Uterus (tissue), 3 donors: ENCODE measurements at regions not wholly inside any gene's neighbourhood (a gene's known extent, or its start where the extent isn't known, plus 50 kb on each side); places are given as distances from the start of the nearest gene placed in this dataset.

Experiments used
- DNase-seq, 2 donors: peaks; one replicate each; pipeline ENCODE4 v3.0.0-alpha.2; 2019 to 2020
- H3K27ac ChIP-seq, 2 donors: fragments of 200-600 bp; sonication (generic); 1 replicate in 1 of 2; 2 replicates in 1 of 2; pipeline ENCODE4 v1.5.1; 2016 to 2018
- H3K27me3 ChIP-seq, 2 donors: fragments of 200-600 bp; sonication (generic); one replicate each; pipeline ENCODE4 v1.5.1; 2018 to 2019; ENCODE audit warnings: control low read depth in 1 of 2
- H3K36me3 ChIP-seq, 2 donors: fragments of 200-600 bp; sonication (generic); one replicate each; pipeline ENCODE4 v1.5.1; 2019; ENCODE audit warnings: control low read depth in 1 of 2
- H3K4me1 ChIP-seq, 2 donors: fragments of 200-600 bp; sonication (generic); one replicate each; pipeline ENCODE4 v1.5.1; 2018 to 2019; ENCODE audit warnings: control low read depth in 1 of 2
- H3K4me3 ChIP-seq, 2 donors: fragments of 200-600 bp; sonication (generic); 1 replicate in 1 of 2; 2 replicates in 1 of 2; pipeline ENCODE4 v1.5.1; 2018 to 2019; ENCODE audit warnings: mild to moderate bottlenecking in 1 of 2
- H3K9me3 ChIP-seq, 2 donors: fragments of 200-600 bp; sonication (generic); one replicate each; pipeline ENCODE4 v1.5.1; 2019; ENCODE audit warnings: control low read depth in 1 of 2
- CTCF ChIP-seq, 4 experiments: fragments of 200-600 bp in 2 of 4; fragments of 450-650 bp in 2 of 4; sonication (generic) in 2 of 4; IDR thresholded peaks; one replicate each; pipeline ENCODE4 v1.5.1; 2016 to 2019; ENCODE audit warnings: antibody characterized with exemption in 4 of 4, mild to moderate bottlenecking in 2 of 4, moderate library complexity in 1 of 4
- POLR2A ChIP-seq, 2 donors: fragments of 450-650 bp; IDR thresholded peaks; one replicate each; pipeline ENCODE4 v1.6.1; 2016; ENCODE audit warnings: antibody characterized with exemption in 2 of 2, mild to moderate bottlenecking in 1 of 2, moderate library complexity in 1 of 2
- intact Hi-C: fragments of 100-400 bp; cut with DNase I; formaldehyde crosslinking; loops from one replicate; pipeline ENCODE4 v1.15.1; 2023; ENCODE audit warnings: low total_unique reads
- donor health status: DM: yes; HTN: yes; CAD: no.

- Histone ChIP-seq H3K4me1 (no peaks in the 10 kb centered on the region), H3K27ac (no peak overlapping the region), H3K4me3 (no peak overlapping the region), H3K9me3 (no peaks in the 10 kb centered on the region), H3K27me3 (no peaks in the 10 kb centered on the region), H3K36me3 (no peaks in the 10 kb centered on the region)
- intact Hi-C loops = no loop called here
- TF ChIP-seq CTCF (IDR thresholded peaks at IDR 0.05) = no peak
- TF ChIP-seq POLR2A (IDR thresholded peaks at IDR 0.05) = no peak
- DNase-seq = no peak
Observed at GRCh38 chr5:60178101-60178500, 284.6 kb upstream of the PDE4D start.

- TF ChIP-seq POLR2A (IDR thresholded peaks at IDR 0.05) (no peak), CTCF (IDR thresholded peaks at IDR 0.05) (no peak)
- intact Hi-C loops = no loop called here
- Histone ChIP-seq H3K36me3 (no peaks in the 10 kb centered on the region), H3K4me1 (no peaks in the 10 kb centered on the region), H3K27ac (no peak overlapping the region), H3K9me3 (no peaks in the 10 kb centered on the region), H3K27me3 (no peaks in the 10 kb centered on the region), H3K4me3 (no peak overlapping the region)
- no peak for DNase-seq
Observed at GRCh38 chr5:60177596-60177995, 284.1 kb upstream of the PDE4D start.

- TF ChIP-seq POLR2A (IDR thresholded peaks at IDR 0.05) (no peak), CTCF (IDR thresholded peaks at IDR 0.05) (no peak)
- H3K36me3 ChIP-seq = no peaks in the 10 kb centered on the region
- DNase-seq = no peak
- intact Hi-C loops = no loop called here
- H3K27ac ChIP-seq = no peak overlapping the region
- no peaks in the 10 kb centered on the region for H3K27me3 ChIP-seq
- H3K4me1 ChIP-seq = no peaks in the 10 kb centered on the region
- H3K4me3 ChIP-seq = no peak overlapping the region
- H3K9me3 ChIP-seq = no peaks in the 10 kb centered on the region
Observed at GRCh38 chr5:60173667-60174066, 280.1 kb upstream of the PDE4D start.

DNA sequence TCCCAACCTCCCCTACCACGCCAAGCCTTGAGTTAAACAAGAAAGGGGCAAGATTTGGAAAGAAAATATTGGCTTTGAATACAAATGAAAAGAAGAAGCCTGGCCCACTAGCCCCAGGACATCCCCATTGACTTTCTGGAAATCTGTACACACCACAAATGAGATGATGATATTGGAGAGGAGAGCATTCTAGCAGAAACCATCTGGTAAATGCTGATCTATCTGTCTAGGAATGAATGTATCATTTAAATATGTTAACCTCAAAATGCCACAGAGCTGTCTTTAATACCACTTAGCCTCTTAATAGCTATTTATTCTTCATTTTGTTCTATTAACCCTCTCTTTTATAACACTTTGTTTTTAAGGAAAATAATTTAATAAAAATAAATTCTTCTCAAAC lies 270.2 kb upstream of the PDE4D start:
- H3K9me3 ChIP-seq = no peaks in the 10 kb centered on the region
- no peaks in the 10 kb centered on the region for H3K36me3 ChIP-seq
- no peak overlapping the region for H3K27ac ChIP-seq
- H3K4me1 ChIP-seq = no peaks in the 10 kb centered on the region
- TF ChIP-seq CTCF (IDR thresholded peaks at IDR 0.05) (no peak), POLR2A (IDR thresholded peaks at IDR 0.05) (no peak)
- no peaks in the 10 kb centered on the region for H3K27me3 ChIP-seq
- no peak overlapping the region for H3K4me3 ChIP-seq
- no peak for DNase-seq
- intact Hi-C loops = no loop called here

- no peaks in the 10 kb centered on the region for H3K9me3 ChIP-seq
- TF ChIP-seq CTCF (IDR thresholded peaks at IDR 0.05) (no peak), POLR2A (IDR thresholded peaks at IDR 0.05) (no peak)
- intact Hi-C loops = no loop called here
- H3K27ac ChIP-seq = no peak overlapping the region
- H3K27me3 ChIP-seq = no peaks in the 10 kb centered on the region
- no peak overlapping the region for H3K4me3 ChIP-seq
- H3K36me3 ChIP-seq = no peaks in the 10 kb centered on the region
- no peak for DNase-seq
- no peaks in the 10 kb centered on the region for H3K4me1 ChIP-seq
Observed at GRCh38 chr5:60162441-60162840, 268.9 kb upstream of the PDE4D start.
